Suprapubic skin (tissue), 4 donors: ENCODE measurements at regions not wholly inside any gene's neighbourhood (a gene's known extent, or its start where the extent isn't known, plus 50 kb on each side); places are given as distances from the start of the nearest gene placed in this dataset.

Experiments
- CTCF ChIP-seq, 2 donors: fragments of 200-600 bp in 1 of 2; fragments of 450-650 bp in 1 of 2; sonication (generic) in 1 of 2; IDR thresholded peaks; one replicate each; pipeline ENCODE4 v1.5.1; 2016 to 2019; ENCODE audit warnings: antibody characterized with exemption in 2 of 2, mild to moderate bottlenecking in 1 of 2, moderate library complexity in 1 of 2
- EP300 ChIP-seq: sonication (generic); formaldehyde crosslinking; IDR thresholded peaks from one replicate; pipeline ENCODE4 v1.6.1; 2017; ENCODE audit warnings: antibody characterized with exemption
- POLR2AphosphoS5 ChIP-seq, 3 donors: sonication (generic); formaldehyde crosslinking; IDR thresholded peaks; one replicate each; pipeline ENCODE4 v1.6.1; 2017; ENCODE audit warnings: antibody characterized with exemption in 3 of 3

- TF ChIP-seq CTCF (IDR thresholded peaks at IDR 0.05), result no peak
- no peak for TF ChIP-seq POLR2AphosphoS5 (IDR thresholded peaks at IDR 0.05)
- TF ChIP-seq EP300, result no peak
Observed at GRCh38 chrX:46044486-46044885, 500.7 kb downstream of the ZNF674 start.
